Activated CD4-positive, alpha-beta T cell treated with anti-CD3 and anti-CD28 coated beads, Interleukin-2, Interleukin-4, amounts not matched to agents 100 ng/mL and 50 ng/mL, durations not matched to agents 16 hours and 8 hours (primary cell): ENCODE measurements at regions not wholly inside any gene's neighbourhood (a gene's known extent, or its start where the extent isn't known, plus 50 kb on each side); places are given as distances from the start of the nearest gene placed in this dataset.

Source experiments
- DNase-seq: peaks from one replicate; pipeline ENCODE4 v3.0.0-alpha.2; 2020; ENCODE audit warnings: low spot score

DNA sequence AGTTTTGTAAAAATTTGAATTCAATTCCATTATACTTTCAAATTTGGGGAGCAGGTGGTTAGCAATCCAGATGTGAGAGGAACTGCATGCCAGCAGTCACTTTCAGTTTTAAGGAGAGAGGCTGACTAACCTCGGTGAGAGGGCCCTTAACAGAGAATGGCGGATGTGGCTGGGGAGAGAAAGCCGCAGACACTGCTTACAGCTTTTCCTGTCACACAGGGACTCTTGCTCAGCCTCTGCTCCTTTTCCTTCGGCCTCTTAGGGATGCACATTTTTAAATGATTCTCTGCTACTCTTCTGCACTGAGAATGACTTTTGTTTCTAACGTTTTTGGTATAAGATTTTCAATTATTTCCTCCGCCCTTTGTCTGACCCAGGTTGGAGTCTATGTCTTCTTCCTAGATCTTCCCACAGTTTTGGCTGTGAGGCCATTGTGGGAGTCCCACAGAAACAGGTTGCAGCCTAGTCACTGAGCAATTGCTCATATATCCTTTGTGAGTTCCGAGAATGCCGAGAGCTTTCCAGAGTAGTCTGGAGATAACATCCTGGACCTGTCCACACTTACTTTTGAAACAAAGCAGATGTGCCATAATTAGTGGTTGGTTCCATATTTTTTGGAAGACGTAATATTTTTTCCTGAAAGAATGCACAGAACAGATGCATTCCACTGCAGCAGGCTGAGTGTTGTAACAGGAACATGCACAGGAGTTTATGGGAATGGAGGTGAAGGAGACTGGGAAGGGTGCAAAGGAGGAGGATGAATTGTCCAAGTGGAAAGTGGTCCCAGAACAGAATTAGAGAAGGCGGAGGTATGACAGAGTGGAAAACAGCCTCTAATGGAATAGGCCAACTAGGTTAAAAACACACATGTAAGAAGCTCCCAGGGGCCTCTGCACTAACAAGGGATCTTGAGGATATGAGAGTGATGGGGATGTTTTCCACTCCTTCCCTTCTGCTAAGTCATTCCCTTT, 168.0 kb upstream of the ZNF32 start:
- DNase-seq = peak; percentile 88

DNA sequence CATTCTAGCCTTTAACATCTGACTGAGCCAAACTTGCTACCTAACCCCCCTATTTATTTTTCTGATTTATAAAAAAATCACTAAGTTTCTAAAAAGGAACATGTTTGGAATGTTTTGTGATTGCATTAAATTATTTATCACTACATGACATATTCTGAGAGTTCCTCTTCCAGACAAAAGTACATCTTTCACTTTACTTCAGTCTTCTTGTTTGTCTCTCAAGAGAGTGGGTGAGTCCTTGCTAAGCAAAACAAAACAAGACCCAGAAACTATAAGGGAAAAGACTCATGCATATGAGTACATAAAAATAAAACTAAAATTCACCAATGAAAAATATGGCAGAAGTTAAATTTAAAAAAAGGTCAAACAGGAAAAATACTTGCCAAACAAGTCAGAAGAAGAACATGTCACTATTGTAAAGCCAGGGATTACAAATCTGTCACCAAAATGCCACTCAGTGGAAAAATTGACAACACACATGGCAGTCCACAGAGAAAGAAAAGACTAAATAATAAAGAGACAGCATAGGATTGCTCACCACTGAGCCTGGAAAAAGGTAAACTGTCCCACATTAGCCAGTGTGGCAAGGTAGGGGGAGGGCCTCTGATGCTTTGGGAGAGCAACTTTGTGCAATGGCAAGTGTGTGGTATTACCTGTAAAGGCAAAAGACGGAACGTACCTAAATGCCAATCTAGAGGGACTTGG, 166.7 kb upstream of the ZNF32 start:
- DNase-seq = no peak

DNA sequence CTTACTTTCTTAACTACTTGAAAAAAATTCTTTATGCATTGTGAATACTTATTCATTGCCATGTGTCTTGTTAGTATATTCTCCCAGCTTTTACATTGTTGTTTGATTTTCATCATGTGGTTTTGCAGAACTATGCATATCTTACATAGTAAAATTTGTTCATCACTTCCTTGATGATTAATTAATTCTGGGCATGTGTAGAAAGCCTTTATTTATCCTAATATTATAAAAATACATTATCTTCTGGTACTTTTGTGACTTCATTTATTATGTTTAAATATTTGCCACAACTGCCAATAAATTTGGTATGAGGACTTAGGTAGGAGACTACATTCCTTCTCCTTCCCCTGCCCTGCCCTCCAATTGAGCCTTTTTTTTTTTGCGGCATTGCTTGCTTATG, 166.0 kb upstream of the ZNF32 start:
- DNase-seq = no peak

DNA sequence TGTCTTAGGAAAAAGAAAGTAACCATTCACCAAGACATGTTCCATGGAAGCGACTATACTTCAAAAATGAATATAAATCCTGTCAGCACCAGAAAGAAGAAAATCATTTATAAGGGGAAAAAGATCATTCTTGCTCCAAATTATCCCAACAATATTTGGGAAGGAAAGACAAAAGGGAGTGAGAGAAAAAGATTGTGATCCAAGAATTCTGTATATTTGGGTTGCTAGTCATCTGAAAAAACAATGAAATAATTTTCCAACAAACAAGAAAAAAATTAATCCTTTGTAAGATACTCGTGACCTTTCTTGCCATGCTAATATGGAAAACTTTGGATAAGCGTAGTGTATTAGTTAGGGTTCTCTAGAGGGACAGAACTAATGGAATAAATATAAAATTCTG, 163.2 kb upstream of the ZNF32 start:
- DNase-seq = no peak

DNA sequence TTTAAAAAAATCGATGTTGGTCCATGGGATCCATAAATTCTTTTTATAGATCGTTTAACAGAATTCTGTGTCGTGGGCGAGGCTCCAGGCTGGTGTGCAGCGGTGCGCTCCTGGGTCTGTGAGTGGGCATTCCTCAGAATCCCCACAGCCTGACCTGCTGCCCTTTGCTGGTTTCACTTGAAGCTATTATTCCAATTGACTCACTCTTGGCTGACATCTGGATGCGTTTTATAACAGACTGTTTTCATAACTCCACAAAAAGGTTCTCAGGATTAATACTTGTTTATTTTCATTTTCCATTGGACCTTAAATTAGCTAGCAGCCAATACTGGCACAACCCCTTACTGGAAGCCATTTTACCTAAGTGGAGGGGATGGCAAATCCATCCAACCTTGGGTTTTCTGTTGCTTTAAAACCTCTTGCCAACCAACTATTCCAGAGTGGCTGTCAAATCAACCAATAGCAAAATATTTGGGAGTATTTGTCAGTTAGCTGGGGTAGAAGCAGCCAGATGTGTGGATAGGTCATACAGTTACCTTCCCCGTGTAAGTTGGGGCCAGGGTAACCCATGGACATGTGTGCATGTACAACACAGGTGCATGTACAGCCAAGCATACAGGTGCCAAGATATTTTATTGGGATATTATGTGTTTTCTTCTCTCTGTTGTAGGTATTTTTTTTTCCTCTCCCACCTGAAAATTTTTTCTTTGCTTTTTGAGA, 160.7 kb upstream of the ZNF32 start:
- no peak for DNase-seq

DNA sequence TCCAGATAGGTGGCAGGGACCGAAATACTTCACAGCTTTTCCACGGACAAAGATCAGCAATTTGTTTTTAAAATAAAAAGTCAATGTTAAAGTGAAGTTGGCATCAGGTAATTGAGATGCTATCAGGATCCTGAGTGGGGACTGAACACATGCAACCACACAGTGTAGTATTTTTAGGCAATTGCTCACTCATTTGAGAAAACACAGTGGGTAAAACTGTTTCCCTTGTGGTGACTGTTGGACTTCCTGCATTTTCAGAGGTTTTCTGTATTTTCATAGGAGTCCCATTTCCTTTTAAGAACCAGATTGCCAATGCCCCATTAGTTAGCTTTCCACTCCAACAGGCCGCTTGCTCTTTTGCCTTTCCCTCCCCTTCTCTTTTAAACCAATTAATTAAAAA, 159.5 kb upstream of the ZNF32 start:
- peak; percentile 64 for DNase-seq

DNA sequence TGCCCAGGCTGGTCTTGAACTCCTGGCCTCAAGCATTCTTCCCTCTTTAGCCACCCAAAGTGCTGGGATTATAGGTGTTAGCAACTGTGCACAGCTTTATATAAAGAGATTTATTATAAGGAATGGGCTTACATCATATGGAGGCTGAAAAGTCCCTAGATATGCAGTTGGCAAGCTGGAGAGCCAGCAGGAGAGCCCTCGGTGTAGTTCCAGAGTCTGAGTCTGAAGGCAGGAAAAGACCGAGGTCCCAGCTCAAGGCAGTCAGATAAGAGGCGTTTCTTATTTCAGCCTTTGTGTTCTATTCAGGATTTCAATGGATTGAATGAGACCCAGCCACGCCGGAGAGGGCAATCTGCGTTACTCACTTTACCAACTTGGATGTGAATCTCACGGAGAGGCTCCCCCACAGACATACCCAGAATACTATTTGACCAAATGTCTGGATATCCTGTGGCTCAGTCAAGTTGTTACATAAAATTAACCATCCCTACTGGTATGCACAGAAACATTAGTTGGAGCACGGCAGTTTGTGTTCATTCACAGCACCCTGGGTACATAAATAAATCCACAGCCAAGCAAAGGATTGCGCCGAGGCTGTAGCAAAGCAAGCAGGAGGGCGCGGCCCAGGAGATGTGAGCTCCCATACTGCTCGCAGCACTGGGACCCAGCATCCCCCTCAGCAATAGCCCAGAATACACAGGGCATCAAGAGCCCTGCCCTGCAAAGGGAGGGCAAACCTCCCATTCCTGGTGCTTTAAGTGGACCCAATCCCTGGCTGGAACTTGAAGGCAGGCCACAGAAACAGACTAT, 158.4 kb upstream of the ZNF32 start:
- DNase-seq = no peak

DNA sequence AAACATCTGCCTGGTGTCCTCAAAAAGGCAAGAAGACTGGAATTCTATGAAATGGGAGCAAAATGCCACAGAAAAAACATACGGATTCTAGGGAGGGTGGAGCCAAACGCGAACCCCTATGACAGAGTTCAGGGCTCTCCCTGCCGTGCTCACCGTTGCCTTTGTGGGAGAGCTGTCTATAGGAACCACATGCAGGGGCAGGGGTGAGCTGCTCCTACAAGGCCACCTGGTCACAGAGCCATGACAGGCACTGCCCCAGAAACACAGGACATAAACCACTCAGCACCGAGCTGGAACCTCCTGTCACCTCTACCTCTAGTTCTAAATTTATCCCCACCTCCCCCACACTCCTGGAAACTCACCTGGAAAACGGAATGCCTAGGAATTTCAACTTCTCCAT, 155.1 kb upstream of the ZNF32 start:
- DNase-seq = no peak

DNA sequence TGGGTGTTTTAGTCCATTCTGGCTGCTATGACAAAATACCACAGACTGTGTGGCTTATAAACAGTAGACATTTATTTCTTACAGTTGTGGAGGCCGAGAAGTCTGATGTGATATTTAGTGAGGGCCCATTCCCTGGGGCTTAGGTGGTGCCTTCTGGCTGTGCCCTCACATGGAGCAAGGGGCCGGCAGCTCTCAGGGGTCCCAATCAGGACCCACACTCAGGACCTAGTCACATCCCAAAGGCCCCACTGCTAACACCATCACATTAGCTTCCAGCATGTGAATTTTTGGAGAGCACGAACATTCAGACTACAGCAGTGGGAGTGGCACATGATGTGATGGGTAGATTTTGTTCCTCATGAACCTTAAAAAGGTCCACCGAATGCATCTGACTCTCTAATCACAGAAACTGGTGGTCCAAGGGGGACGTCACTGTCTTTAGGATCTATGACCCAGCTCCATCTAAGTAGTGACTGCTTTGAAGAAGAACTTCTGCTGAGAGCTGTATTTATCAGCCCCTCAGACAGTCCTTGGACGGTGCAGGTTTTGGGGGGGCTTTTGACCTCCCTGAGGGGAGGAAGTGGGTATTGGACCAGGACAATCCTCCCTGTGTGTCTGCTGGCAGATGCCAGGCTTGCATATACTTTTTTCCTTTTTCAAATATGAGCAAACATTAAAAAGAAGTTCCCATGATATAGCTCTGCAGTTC, 154.5 kb upstream of the ZNF32 start:
- no peak for DNase-seq

DNA sequence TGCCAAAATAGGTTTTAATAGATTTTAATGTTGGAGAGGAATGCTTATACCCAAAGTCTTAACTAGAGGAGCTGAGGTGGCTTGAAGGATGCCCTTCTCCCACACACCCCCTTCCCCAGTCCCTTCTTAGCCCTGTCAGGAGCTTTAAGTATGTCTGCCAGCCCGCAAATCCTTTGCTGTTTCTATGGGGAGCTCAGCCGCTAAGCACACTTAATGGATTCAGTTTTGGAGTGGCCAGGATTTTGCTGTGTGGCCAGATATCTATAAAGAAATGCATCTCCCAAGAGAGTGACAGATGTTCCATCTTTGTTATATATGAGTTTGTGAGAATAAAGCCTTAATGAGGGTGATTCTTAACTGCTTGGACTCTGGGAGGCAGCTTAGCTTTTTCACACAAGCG, 152.9 kb upstream of the ZNF32 start:
- DNase-seq = no peak

DNA sequence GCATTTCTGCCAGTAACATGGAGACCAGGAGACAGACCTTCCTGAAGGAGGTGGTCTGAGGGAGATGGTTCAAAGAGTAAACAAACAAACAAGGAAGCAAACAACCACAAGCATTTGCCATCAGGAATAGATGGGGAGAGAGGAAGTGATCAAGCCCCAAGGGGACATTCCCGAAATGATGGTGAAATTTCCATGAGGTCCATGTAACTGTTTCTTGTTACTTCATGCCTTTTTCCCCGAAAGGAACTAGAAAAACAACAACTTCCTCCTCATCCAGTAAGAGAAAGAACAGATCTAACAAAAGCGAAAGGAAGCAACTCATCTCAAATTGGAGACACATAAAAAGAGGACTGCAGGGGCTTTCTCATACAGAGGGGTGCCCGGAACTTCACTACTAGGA, 152.5 kb upstream of the ZNF32 start:
- no peak for DNase-seq

DNA sequence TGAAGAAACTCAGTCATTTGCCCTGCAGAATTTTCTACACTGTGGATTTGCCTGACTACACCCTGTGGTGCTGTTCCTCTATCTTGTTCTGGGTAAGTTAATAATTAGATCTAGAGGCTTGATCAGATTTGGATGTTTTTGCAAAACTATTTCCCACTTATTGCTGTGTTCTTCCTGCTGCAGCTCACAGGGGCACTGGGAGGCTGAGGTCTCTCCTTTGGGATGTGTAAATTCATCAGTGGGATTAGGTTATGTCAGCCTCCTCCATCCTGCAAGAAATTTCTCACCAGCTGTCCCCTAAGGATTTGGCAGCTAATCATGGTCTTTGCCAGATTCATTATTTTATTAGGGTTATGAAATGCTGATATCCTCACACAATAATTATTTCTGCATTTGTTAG, 148.1 kb upstream of the ZNF32 start:
- no peak for DNase-seq

DNA sequence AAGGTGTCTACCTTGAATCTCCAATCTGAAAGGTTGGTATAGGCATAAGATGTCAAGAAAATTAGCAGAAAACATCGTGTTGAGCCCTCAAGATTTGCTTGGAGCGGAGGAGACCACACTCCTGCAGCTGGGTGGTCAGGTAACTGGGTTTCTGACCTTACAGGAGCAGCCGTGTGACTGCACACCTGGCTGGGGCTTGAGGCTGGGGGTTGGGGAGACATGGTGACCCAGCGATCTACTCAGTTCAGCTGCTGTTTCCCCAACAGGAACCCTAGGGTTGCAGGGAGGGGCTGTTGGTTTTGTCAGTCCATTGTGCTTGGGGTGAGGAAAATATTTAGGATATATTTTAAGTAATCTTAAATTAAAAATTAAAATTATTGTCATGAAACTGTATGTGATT, 147.0 kb upstream of the ZNF32 start:
- DNase-seq = no peak

DNA sequence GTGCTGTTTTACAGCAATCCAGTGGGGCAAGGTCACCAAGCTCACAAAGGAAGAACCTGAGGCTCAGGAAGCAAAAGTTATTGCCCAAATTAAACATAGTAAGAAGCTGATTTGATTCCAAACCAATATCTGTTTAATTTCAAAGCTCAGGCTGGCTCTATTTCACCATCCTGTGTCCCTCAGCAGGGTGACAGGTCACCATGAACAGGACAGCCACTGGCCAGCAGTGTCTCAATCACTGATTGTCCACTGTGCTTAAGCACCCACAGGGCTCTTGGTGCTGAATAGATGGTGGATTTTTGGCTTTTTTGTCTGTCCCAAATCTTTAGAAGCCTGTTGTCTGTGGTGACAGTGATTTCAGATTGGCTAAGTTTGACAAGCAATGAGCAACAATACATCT, 146.4 kb upstream of the ZNF32 start:
- DNase-seq = no peak

DNA sequence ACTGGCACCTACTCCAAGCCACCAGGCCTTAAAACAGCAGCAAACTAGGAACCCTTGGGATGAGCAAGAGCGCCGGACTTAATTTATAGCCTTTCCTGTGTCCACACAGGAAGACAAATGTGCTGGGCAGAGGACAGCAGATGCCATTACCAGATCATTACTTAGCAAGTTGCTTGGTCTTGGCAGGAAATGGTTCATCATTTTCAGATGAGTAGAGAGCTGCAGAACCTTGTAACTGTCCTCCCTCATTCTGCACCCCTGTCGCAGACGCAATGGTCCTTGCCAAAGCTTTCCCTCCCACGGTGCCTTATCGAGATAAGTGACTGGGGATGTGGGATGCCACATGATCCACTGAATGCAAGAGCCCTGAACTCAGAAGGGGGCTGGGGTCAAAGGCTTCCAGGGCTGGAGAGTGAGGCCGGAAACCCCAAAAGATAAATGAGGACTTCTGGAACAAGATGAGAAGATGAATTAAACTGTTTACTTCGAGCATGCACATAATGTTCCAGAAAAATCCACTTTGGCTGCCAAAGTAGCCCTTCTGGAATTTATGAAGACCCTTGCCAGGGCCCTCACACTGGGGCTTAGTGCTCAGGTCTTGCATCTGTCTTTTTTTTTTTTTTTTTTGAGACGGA, 145.6 kb upstream of the ZNF32 start:
- no peak for DNase-seq

DNA sequence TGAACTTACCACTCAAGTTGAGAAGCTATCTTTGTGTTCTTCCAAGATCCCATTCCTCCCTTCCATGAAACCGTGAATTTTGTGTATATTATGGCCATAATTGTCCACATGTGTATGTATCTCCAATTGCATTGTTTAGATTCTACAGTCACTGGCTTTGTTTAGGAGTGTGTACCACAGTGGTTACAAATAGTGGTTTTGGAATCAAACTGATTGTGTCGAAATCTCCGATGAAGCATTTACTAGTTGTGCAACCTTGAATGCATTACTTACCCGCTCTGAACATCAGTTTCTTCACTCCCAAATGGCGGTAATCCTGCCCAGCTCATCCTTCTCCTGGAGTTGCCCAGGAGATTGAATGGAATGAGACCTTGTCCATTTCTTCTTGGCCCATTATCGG, 145.0 kb upstream of the ZNF32 start:
- no peak for DNase-seq

DNA sequence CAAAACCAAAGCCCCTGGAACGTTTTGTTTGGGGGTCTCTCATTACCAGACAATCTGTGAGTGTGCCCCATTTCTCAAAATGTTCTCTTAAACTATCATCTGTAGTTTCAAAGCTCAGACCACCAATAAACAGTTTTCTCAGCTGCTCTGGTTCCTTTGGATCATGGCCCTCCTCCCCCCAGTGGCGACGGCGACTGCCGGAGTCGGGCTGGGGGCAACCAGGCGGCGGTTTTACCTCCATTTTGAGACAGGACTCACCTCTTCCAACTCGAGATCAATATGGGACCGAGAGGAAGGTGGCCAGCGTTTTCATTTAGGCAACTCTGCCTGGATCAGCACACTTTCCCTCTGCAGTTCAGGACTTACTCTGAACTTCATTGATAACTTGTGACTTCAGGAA, 141.5 kb upstream of the ZNF32 start:
- DNase-seq = no peak

DNA sequence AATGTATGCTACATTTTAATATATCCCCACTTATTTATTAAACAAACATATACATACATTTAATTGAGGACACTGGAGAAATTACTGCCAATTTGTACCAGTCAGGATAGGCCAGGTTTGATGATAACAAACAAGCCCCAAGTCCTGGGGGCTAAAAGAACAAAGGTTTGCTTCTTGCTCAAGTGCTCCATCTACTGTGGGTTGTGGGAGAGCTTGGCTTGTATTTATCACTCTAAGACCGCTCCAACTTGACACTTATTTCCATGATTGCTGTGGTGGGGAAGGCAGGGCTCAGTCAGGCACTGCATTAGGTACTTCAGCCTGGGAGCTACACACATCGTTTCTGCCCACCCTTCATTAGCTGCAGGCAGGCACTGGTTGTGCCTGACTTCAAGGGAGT, 136.6 kb upstream of the ZNF32 start:
- DNase-seq = no peak

DNA sequence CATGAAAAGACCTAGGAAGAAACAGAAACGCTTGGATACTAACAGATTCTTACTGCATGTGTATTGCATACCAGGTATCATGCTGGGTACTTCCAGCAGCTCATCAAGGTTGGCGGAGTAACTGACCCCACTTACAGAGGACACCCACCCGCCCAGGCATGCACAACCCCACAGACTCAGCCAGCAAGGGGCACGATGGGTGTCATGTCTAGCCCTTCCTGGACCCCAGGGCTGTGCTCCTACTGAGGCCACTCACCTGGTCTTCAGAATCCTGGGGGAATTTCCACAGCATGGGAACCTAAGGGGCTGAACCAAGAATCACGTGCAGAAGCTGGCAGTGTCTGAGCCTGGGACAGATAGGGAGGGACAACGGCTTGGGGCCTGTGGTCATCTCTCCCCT, 134.1 kb upstream of the ZNF32 start:
- no peak for DNase-seq

DNA sequence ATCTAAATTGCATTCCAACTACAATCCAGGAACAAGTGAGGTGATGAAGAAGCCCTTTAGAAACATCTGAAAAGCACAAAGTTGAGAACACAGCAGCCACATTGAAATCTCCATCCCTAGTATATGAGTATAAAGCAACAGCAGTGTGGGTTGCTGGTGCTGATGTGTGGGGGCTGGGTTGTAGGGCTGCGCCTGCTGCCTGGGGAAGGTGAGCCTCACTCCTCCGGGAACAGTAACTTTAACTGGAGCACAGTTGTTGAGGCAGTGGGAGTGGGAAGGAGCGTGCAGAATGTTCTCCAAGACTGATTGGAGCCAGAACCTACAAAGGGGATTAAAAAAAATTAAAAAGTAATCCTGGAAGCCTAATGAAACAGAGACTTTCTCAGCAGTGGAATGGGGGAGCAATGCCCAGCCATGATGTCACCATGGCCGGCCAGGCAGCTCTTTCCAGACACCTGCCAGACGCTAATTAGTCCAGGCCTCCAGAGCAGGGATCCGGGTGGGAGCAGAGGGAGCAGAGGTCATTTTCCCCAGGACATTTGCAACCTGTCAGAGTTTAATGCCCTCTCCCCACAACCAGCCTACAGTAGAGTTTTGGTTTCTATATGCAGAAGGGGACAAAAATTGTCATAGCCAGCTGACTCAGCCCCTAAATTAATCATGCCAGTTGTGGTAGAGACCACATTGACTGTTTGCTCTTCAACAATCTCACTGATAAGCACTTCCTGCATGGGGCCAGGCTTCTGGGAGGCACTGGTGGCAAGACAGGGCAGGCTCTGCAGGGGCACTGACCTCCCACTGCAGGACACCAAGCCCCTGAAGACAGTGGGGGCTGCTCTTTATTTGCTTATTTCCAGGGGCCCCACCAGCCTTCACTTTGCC, 133.0 kb upstream of the ZNF32 start:
- DNase-seq = peak; percentile 74
